ENCODE measurements at regions not wholly inside any gene's neighbourhood (a gene's known extent, or its start where the extent isn't known, plus 50 kb on each side); places are given as distances from the start of the nearest gene placed in this dataset.

DNA sequence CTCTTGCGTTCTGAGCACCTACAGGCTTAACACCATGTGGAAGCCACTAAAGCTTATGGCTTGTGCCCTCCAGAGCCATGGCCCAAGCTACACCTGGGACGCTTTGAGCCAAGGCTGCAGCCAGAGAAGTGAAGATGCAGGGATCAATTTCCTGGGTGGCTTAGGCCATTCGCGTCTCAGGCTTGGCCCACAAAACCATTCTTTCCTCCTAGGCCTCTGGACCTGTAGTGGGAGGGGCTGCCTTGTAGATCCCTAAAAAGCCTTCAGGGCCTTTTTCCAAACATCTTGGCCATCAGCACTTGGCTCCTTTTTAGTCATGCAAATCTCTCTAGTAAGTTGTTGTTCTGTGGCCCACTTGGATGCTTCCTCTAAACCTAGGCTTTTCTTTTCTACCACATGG, 401.7 kb upstream of the RUNX1 start:
- Histone ChIP-seq H3K4me1 (no peaks in the 10 kb centered on the region), H3K27ac (no peak overlapping the region), H3K9me3 (no peaks in the 10 kb centered on the region; the same call in 2 of the 3 replicates), H3K4me2 (no peak overlapping the region), H3K4me3 (no peak overlapping the region)
- ATAC-seq: no peak
- TF ChIP-seq, protein P1, sequence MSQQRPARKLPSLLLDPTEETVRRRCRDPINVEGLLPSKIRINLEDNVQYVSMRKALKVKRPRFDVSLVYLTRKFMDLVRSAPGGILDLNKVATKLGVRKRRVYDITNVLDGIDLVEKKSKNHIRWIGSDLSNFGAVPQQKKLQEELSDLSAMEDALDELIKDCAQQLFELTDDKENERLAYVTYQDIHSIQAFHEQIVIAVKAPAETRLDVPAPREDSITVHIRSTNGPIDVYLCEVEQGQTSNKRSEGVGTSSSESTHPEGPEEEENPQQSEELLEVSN (IDR thresholded peaks at IDR 0.05; ENCODE audit: borderline replicate concordance, low read depth): no peak
- TF ChIP-seq KDM5A (IDR thresholded peaks at IDR 0.05) (no peak), MYC (IDR thresholded peaks at IDR 0.05; ENCODE audit: borderline replicate concordance, low read length) (no peak), EHMT2 (IDR thresholded peaks at IDR 0.05; ENCODE audit: low read depth) (no peak), FOSB (CRISPR knock-in tag; IDR thresholded peaks at IDR 0.05) (no peak), RFX5 (IDR thresholded peaks at IDR 0.05) (no peak), HOXB5 (CRISPR knock-in tag; IDR thresholded peaks at IDR 0.05) (no peak), CBX2 (IDR thresholded peaks at IDR 0.05; ENCODE audit: borderline replicate concordance, low read depth) (no peak), BHLHE40 (IDR thresholded peaks at IDR 0.05; ENCODE audit: low read depth, low read length) (no peak), HOXA7 (CRISPR knock-in tag; IDR thresholded peaks at IDR 0.05) (no peak), ZFP36 (IDR thresholded peaks at IDR 0.05; ENCODE audit: borderline replicate concordance, partially characterized antibody) (no peak), RAD21 (conservative IDR thresholded peaks at IDR 0.05 in 1 of 2, IDR thresholded peaks at IDR 0.05 in 1 of 2) (no peak), FOXS1 (CRISPR knock-in tag; IDR thresholded peaks at IDR 0.05) (no peak), NFE2L2 (conservative IDR thresholded peaks at IDR 0.05; ENCODE audit: low read length) (no peak), ZNF302 (CRISPR knock-in tag; IDR thresholded peaks at IDR 0.05) (no peak)
- TF ChIP-seq, protein P2, sequence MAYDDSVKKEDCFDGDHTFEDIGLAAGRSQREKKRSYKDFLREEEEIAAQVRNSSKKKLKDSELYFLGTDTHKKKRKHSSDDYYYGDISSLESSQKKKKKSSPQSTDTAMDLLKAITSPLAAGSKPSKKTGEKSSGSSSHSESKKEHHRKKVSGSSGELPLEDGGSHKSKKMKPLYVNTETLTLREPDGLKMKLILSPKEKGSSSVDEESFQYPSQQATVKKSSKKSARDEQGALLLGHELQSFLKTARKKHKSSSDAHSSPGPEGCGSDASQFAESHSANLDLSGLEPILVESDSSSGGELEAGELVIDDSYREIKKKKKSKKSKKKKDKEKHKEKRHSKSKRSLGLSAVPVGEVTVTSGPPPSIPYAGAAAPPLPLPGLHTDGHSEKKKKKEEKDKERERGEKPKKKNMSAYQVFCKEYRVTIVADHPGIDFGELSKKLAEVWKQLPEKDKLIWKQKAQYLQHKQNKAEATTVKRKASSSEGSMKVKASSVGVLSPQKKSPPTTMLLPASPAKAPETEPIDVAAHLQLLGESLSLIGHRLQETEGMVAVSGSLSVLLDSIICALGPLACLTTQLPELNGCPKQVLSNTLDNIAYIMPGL (CRISPR knock-in tag; IDR thresholded peaks at IDR 0.05; ENCODE audit: borderline replicate concordance): no peak
- TF ChIP-seq, protein P3, sequence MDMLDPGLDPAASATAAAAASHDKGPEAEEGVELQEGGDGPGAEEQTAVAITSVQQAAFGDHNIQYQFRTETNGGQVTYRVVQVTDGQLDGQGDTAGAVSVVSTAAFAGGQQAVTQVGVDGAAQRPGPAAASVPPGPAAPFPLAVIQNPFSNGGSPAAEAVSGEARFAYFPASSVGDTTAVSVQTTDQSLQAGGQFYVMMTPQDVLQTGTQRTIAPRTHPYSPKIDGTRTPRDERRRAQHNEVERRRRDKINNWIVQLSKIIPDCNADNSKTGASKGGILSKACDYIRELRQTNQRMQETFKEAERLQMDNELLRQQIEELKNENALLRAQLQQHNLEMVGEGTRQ (IDR thresholded peaks at IDR 0.05): no peak
- TF ChIP-seq, protein P4, sequence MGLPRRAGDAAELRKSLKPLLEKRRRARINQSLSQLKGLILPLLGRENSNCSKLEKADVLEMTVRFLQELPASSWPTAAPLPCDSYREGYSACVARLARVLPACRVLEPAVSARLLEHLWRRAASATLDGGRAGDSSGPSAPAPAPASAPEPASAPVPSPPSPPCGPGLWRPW (IDR thresholded peaks at IDR 0.05): no peak
- WGBS (ENCODE audit: missing lambda C conversion rate): 68% methylated on average over 4 of the region's 4 CpGs
- FAIRE-seq: no peak
- DNase-seq (ENCODE audit: low read depth in 1 of 2, low spot score in 1 of 2): no peak
- ChIA-PET CTCF (no interaction called here), POLR2A (no interaction called here)

DNA sequence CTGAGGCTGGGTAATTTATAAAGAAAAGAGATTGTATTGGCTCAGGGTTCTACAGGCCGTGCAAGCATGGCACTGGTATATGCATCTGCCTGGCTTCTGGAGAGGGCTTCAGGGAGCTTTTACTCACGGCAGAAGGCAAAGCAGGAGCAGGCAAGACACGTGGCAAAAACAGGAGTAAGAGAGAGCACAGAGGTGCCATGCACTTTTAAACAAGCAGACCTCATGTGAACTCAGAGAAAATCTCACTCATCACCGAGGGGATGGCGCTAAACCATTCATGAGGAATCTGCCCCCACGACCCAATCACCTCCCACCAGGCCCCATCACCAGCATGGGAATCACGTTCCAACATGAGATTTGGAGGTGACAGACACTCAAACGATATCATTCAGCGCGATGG, 400.7 kb upstream of the RUNX1 start:
- no peaks in the 10 kb centered on the region for H3K4me1 ChIP-seq
- no peaks in the 10 kb centered on the region; the same call in 2 of the 3 replicates for H3K9me3 ChIP-seq
- DNase-seq (ENCODE audit: low read depth in 1 of 2, low spot score in 1 of 2) (no peak), FAIRE-seq (no peak), ATAC-seq (no peak)
- ChIA-PET POLR2A (no interaction called here), CTCF (interaction anchor here (0.6 kb wide), 1 partner anchor 28 kb away, joined by 3 read pairs; no protein-coding TSS in a partner anchor)
- no peak overlapping the region for H3K4me2 ChIP-seq
- no peak overlapping the region for H3K4me3 ChIP-seq
- no peak for TF ChIP-seq CBX2 (IDR thresholded peaks at IDR 0.05; ENCODE audit: borderline replicate concordance, low read depth)
- no peak for TF ChIP-seq NR3C1 (IDR thresholded peaks at IDR 0.05)
- TF ChIP-seq NPAS2 (CRISPR knock-in tag; IDR thresholded peaks at IDR 0.05; ENCODE audit: borderline replicate concordance): no peak
- TF ChIP-seq, protein P2 (CRISPR knock-in tag; IDR thresholded peaks at IDR 0.05; ENCODE audit: borderline replicate concordance): no peak
- no peak for TF ChIP-seq POLR2AphosphoS2 (conservative IDR thresholded peaks at IDR 0.05; ENCODE audit: low read length)
- no peak for TF ChIP-seq EHF (CRISPR knock-in tag; IDR thresholded peaks at IDR 0.05)
- no peak for TF ChIP-seq HDAC2 (IDR thresholded peaks at IDR 0.05)
- no peak for TF ChIP-seq PHF8 (IDR thresholded peaks at IDR 0.05; ENCODE audit: borderline replicate concordance, low read depth)
- TF ChIP-seq BHLHE40 (IDR thresholded peaks at IDR 0.05; ENCODE audit: low read depth, low read length): no peak
- TF ChIP-seq TP53 (CRISPR knock-in tag; IDR thresholded peaks at IDR 0.05): no peak
- TF ChIP-seq RFX5 (IDR thresholded peaks at IDR 0.05): no peak
- no peak for TF ChIP-seq KDM1A (IDR thresholded peaks at IDR 0.05; ENCODE audit: low read depth)
- no peak for TF ChIP-seq ESRRA (IDR thresholded peaks at IDR 0.05; ENCODE audit: borderline replicate concordance, low read length)
- TF ChIP-seq, protein P5, sequence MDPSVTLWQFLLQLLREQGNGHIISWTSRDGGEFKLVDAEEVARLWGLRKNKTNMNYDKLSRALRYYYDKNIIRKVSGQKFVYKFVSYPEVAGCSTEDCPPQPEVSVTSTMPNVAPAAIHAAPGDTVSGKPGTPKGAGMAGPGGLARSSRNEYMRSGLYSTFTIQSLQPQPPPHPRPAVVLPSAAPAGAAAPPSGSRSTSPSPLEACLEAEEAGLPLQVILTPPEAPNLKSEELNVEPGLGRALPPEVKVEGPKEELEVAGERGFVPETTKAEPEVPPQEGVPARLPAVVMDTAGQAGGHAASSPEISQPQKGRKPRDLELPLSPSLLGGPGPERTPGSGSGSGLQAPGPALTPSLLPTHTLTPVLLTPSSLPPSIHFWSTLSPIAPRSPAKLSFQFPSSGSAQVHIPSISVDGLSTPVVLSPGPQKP (IDR thresholded peaks at IDR 0.05; ENCODE audit: low read depth, low read length): no peak
- TF ChIP-seq FOSL2 (IDR thresholded peaks at IDR 0.05): no peak
- TF ChIP-seq FOSL2 (CRISPR knock-in tag; IDR thresholded peaks at IDR 0.05): no peak
- TF ChIP-seq ZNF302 (CRISPR knock-in tag; IDR thresholded peaks at IDR 0.05): no peak
- TF ChIP-seq NFE2L2 (conservative IDR thresholded peaks at IDR 0.05; ENCODE audit: low read length): no peak
- TF ChIP-seq ZSCAN20 (CRISPR knock-in tag; IDR thresholded peaks at IDR 0.05): no peak
- TF ChIP-seq, protein P6, sequence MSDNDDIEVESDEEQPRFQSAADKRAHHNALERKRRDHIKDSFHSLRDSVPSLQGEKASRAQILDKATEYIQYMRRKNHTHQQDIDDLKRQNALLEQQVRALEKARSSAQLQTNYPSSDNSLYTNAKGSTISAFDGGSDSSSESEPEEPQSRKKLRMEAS (IDR thresholded peaks at IDR 0.05): no peak
- H3K27ac ChIP-seq: no peak overlapping the region
- 44% methylated on average over 10 of the region's 10 CpGs for WGBS (ENCODE audit: missing lambda C conversion rate)

Data from A549 (cell line).